GM18498 (cell line): ENCODE measurements at regions not wholly inside any gene's neighbourhood (a gene's known extent, or its start where the extent isn't known, plus 50 kb on each side); places are given as distances from the start of the nearest gene placed in this dataset.
"Not testable (repeated sequence)": the region's sequence is repeated elsewhere in the genome, so short reads cannot be mapped to it uniquely, and the experiment has no call there.

Source experiments
- ATAC-seq: cut with Tn5 transposase; IDR thresholded peaks from one replicate; pipeline ENCODE4 v1.9.1; 2021; ENCODE audit warnings: mild to moderate bottlenecking, moderate library complexity; ENCODE audit not compliant: unreplicated experiment

- ATAC-seq, result no peak
Measured at GRCh38 chr5:15106530-15107283, 235.1 kb upstream of the ANKH start.

DNA sequence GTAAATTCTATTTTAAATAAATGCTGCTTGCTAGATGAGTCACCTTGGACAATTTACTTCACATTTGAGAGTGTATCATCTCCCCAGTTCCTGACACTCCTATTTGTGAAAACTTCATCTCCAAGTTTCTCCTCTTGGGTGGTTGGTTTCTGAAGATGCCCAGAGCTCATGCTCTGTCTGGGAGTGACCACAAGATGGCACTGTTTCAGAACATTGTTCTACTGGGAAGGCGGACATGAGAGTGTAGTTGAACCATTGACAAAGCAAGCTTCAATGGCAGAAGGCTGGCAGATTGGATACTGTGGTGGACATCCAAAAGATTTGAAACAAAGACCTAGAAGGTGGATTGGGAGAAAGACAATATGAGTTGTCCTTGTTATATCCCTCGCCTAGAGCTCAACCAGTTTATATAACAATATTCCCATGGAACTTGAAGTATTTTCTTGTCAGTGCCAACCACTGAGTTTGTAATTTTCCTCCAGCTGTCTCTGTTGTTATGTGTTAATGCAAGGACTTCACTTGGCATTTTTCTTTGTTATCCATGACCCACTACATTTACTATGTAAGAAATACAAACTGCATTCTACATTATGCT is 234.3 kb upstream of the ANKH start:
- ATAC-seq, result peak; percentile 94

DNA sequence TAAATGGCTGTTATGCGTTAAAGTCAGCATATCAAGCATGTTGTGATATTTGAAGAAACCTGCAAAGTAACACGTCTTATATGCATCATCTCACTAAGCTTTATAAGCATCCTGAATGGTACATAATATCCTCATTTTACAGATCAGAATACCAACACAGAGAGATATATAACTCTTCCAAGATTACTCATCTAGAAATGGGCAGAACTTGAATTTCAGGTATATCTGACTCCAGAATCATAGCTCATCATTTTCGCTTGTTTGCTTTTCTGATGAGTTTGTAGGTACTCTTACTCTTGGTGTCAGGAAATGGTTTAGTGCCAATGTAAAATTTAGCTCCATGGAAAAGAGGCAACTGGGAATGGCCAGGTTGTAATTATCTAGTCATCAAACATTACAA is 232.3 kb upstream of the ANKH start:
- no peak for ATAC-seq

DNA sequence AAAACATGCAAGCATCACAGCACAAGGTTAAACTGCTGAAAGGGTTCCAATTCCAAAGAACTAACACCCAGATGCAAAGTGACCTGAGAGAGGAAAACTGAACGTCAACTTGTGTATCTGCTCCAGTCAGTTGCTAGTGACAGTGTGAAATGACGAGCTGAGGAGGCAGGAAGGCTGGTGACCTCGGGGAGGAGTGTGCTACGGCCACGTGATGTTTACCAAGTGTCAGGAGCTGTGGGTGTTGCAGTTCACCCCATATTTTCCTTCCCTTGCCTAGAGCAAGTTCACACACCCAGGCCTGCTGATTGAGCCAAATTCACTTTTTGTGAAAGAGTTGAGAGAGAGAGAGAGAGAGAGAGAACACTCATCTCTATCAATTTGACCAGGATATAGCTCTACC is 231.6 kb upstream of the ANKH start:
- no peak for ATAC-seq

DNA sequence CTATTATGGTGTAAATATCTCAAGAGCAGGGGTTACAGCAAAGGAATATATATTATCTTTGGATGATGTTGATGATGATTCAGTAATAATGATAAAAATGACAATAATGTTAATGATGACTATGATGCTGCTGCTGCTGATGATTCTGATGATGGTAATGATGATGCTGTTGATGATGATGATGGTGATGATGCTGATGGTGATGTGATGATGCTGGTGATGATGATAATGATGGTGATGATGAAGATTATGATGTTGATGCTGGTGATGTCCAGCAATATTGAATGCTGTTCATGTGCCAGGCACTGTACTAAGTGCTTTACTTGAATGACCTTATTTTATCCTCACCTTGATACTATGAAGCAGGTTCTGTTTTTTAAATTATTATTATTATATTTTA is 226.0 kb upstream of the ANKH start:
- ATAC-seq, result no peak

- ATAC-seq, result not testable (repeated sequence)
Measured at GRCh38 chr5:15096686-15097085, 225.1 kb upstream of the ANKH start.

DNA sequence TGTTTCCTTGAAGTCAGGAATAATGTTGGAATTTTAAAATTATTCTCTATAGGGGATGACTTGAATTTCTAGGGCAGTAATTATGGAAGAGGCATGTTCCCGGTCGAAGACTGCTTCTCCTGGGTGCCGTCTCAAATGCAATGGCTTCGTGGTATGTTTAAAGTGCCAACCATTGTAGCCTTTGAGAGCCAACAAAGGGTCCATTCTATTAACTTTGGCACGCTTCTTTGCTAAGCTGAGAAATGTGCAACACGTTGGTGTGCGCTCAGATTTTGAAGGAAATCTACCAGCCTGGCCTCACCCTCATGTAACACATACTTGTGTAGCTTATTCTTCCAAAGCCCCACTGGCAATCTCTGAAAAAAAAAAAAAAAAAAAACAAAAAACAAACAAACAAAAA is 221.2 kb upstream of the ANKH start:
- ATAC-seq, result no peak

DNA sequence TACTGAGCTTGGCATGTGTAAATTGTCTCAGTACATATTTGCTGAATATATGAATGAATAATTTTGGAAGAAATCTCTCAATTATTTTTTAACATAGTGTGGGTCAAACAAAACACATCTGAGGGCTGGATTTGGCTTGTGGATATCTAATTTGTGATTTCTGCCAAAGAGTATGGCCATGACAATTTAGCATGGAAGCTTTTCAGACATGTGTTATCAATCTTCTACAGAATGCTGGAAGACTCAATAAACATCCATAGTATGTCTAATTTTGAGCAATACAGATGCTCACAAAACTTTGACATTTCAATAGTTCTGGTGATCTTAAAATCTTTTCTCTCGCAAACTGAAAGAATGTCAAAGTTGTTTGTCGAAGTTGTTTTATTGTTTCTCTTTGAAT is 214.1 kb upstream of the ANKH start:
- no peak for ATAC-seq

DNA sequence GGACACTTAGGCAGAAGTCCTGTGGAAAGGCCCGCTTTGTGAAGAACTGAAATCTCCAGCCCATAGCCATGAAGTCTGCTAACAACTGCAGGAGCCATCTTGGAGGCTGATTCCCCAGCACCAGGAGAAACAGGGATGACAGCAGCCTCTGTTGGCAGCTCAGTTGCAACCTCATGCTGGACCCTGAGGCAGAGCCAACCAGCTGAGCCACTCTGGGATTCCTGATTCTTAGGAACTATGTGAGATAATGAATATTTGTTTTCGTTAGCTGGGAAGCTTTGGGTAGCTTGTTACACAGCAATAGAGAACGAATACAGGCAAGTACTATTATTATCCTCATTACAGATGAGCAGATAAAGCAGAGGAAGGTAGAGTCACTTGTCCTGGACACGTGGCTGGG is 210.5 kb upstream of the ANKH start:
- ATAC-seq, result no peak

GRCh38 chr5:15080219-15080618 is 208.6 kb upstream of the ANKH start:
- ATAC-seq, result no peak

DNA sequence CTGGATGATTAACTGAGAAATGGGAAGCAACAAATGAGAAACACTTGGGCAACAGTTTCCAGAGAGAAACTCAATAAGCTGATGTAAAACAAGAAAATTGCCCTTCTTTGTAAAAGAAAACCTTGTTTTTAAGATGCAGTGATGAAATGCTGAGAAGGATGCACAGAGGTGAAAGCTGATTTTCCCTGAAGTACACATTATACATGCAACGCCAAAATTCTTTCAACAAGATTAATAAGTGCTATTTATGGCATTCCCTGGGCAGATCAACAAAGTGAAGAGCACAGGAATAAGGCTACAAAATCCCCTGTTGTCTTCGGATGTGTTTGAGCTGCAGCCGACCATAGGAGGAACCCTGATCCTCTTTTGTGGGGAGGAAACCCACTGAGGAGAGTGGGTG is 208.0 kb upstream of the ANKH start:
- no peak for ATAC-seq

DNA sequence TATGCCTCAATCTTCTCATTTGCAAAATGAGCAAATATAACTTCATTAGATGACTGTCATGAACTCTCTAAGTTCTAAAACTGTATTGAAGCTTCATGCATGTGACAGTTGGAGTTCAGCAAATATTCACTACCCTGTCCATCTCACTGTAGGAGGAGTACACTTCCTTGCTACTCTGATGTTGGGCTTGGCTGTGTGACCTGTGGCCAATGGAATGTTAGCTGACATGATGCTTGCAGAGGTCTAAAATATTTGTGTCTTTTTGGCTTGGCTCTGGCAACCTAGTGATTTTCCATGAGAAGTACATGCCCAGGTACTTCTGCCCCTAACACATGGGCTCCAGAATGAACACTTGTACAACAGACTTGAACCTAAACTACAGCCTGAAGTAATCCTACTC is 203.1 kb upstream of the ANKH start:
- ATAC-seq, result no peak

DNA sequence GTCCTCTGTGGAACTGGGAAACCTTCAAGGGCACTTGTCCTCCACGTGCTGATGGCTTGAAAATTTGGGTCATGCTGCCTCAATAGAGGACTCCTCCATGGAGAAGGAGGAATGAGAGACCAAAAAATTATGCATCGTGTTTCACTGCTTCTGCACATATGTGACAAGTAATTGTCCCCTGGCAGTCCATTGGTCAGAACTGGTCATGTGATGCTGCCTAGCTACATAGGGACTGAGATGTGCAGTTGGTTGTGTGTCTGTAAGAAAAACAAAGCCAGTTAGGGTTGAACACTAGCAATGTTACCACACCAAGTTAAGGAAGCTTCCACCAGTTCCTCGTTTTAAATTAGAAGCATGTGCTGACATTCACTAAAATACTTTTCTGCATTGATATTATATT is 201.9 kb upstream of the ANKH start:
- no peak for ATAC-seq

GRCh38 chr5:15070907-15071306 is 199.3 kb upstream of the ANKH start:
- no peak for ATAC-seq

GRCh38 chr5:15069407-15069905 is 197.9 kb upstream of the ANKH start:
- no peak for ATAC-seq

- ATAC-seq, result no peak
Measured at GRCh38 chr5:15065091-15065490, 193.5 kb upstream of the ANKH start.

DNA sequence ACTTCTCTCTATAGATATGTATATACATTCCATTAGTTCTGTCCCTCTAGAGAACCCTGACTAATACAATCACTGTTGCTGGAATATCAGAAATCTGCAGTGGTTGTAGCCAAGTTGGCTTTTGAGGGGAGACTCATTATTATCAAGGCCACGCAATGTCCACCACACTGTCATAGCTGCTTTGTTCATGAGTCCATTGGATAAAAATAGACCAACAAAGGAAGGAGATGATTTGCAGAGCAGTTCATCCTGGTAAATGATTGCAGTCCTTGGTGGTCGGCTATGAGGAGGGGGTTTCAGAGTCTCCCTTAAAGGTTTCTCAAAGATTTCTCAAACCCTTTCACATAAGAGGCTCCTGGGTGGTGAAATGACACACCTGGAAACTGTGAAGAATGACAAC is 192.8 kb upstream of the ANKH start:
- ATAC-seq, result no peak

- no peak for ATAC-seq
Measured at GRCh38 chr5:15056988-15057592, 185.5 kb upstream of the ANKH start.

GRCh38 chr5:15044521-15044920 is 172.9 kb upstream of the ANKH start:
- ATAC-seq, result no peak

DNA sequence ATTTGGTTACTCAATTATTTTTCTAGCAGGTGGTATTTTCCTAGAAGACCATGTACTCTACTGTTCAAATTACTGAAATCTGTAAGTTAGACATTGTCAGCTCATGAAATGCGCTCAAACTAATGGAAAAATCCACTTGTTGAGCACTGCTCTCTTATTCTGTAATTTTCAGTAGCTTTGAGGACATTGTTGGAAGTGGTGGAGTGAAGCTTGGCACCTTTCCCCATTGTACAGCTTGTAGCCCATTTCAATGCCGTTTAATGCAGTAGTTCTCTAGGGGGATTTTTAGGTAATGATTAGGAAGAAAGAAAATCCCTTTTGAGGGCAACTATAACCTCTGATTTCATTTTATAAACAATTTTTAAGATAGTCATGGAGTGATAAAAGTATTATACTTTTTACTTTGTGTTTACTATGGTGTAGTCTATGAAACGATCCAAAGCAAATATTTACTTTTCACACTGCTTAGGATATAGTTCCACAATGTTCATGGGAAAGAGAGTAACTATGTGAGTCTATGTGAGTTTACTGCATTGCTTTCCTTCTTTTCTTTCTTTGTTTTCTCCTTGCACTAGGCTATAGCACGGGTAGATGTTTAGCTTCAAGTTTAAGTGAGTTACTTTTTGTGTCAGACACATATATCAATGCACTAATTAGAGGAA is 165.8 kb upstream of the ANKH start:
- no peak for ATAC-seq

DNA sequence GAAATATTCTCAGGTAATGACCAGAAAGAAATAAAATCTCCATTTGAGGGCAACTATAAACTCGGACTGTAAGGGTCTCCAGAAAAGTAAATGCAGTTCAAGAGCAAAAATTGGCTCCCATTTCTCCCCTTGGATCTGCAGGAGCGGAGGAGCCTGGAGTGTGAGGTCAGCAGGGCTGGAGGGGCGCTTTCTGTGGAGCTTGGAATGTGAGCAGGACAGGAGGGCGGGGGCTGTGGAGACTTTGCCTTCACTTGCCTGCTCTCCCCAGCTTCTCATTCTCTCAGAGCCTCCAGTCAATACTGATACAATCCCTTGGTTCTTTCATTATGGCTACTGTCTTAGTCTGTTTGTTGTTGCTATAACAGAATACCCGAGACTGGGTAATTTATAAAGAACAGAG is 162.8 kb upstream of the ANKH start:
- ATAC-seq, result no peak

DNA sequence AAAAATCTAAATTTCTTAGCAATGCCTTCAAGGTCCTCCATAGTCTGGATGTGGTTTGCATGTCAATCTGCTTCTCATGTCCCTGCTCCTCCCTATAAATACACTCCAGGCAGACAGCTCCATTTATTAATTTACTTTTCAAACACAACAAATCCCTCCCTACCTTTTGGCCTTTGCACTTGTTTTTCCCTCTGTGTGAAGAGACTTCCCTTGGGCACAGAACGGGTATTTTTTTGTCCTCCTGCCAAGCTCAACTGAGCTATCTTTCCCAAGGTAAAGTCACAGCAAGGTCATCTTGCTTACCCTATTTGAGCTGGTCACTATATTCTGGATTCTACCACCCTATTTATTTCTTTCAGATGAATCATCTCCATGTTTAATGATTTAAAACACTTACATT is 159.6 kb upstream of the ANKH start:
- no peak for ATAC-seq
